ENCODE measurements at regions not wholly inside any gene's neighbourhood (a gene's known extent, or its start where the extent isn't known, plus 50 kb on each side); places are given as distances from the start of the nearest gene placed in this dataset.

DNA sequence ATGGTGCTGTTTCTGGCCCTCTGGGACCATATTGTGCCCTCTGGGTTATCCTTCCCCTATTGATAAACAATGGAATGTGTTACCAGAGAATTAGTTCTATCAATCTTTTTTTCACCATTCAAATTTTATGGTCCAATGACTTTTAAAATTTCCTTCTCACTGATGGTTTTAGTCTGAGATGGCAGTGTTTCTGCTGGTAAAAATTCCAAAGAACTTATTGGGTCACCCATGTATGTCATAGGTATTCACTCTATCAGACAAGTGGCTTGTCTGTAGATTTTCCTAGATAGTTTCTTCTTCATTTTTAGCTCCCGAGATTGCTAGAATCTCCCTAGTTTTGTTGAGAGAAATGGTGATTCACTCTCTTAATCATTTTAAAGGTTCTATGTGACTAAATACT, 357.2 kb upstream of the RGS17 start:
- no peak for TF ChIP-seq POLR2A (IDR thresholded peaks at IDR 0.05)
- TF ChIP-seq, protein P1, sequence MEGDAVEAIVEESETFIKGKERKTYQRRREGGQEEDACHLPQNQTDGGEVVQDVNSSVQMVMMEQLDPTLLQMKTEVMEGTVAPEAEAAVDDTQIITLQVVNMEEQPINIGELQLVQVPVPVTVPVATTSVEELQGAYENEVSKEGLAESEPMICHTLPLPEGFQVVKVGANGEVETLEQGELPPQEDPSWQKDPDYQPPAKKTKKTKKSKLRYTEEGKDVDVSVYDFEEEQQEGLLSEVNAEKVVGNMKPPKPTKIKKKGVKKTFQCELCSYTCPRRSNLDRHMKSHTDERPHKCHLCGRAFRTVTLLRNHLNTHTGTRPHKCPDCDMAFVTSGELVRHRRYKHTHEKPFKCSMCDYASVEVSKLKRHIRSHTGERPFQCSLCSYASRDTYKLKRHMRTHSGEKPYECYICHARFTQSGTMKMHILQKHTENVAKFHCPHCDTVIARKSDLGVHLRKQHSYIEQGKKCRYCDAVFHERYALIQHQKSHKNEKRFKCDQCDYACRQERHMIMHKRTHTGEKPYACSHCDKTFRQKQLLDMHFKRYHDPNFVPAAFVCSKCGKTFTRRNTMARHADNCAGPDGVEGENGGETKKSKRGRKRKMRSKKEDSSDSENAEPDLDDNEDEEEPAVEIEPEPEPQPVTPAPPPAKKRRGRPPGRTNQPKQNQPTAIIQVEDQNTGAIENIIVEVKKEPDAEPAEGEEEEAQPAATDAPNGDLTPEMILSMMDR (IDR thresholded peaks at IDR 0.05): no peak
